Psoas muscle (tissue), 7 donors: ENCODE measurements at regions not wholly inside any gene's neighbourhood (a gene's known extent, or its start where the extent isn't known, plus 50 kb on each side); places are given as distances from the start of the nearest gene placed in this dataset.
"Not testable (repeated sequence)": the region's sequence is repeated elsewhere in the genome, so short reads cannot be mapped to it uniquely, and the experiment has no call there.

Experiments used
- ATAC-seq, 4 donors: fragments of 200-7000 bp; cut with Tn5 transposase; one replicate each; pipeline ENCODE4 v1.9.1; 2020; ENCODE audit warnings: moderate library complexity in 3 of 4, mild to moderate bottlenecking in 2 of 4
- DNase-seq, 2 donors: peaks; one replicate each; pipeline ENCODE4 v3.0.0-alpha.2; 2020
- H3K27ac ChIP-seq: fragments of 200-600 bp; one replicate; pipeline ENCODE4 v1.8.0; 2022
- H3K27me3 ChIP-seq, 3 donors: fragments of 200-600 bp in 1 of 3; one replicate each; pipeline versions ENCODE4 v1.6.1 to v1.8.0; 2013 to 2022; ENCODE audit warnings: low read length in 2 of 3, mild to moderate bottlenecking in 2 of 3, moderate library complexity in 1 of 3; ENCODE audit not compliant: insufficient read depth in 3 of 3
- H3K36me3 ChIP-seq, 2 donors: fragments of 200-600 bp in 1 of 2; one replicate each; pipeline versions ENCODE4 v1.6.1 to v1.8.0; 2013 to 2022; ENCODE audit warnings: low read depth in 1 of 2, mild to moderate bottlenecking in 1 of 2, moderate library complexity in 1 of 2; ENCODE audit not compliant: insufficient read depth in 1 of 2
- H3K4me1 ChIP-seq: fragments of 200-600 bp; one replicate; pipeline ENCODE4 v1.8.0; 2022
- H3K4me3 ChIP-seq: fragments of 200-600 bp; one replicate; pipeline ENCODE4 v1.8.0; 2022; ENCODE audit warnings: mild to moderate bottlenecking
- H3K9me3 ChIP-seq: fragments of 200-600 bp; one replicate; pipeline ENCODE4 v1.8.0; 2022
- CTCF ChIP-seq: fragments of 200-600 bp; IDR thresholded peaks from one replicate; pipeline ENCODE4 v1.8.0; 2022; ENCODE audit warnings: antibody characterized with exemption
- WGBS, 3 donors: extraction: QIAGEN DNeasy Blood & Tissue Kit; methylation state at CpG; one replicate each; pipeline versions ENCODE4 v1.1.6 to v1.1.7; 2013; 5-methylcytosine and 5-hydroxymethylcytosine counted together
- intact Hi-C, 2 donors: fragments of 100-400 bp; cut with DNase I; formaldehyde crosslinking; loops; one replicate each; pipeline versions ENCODE4 v1.11.0 to v1.14.2; 2022
- donor health status: healthy with polysubstance abuse.
- donor health status: DM: no; HTN: no; CAD: no; lungs with moderate emphysema.
- donor health status: Bipolar disorder and iron deficiency.
- donor health status: healthy.
- donor health status: DM: yes; HTN: yes; CAD: no.
- donor health status: DM: no; HTN: no; CAD: no.
- donor health status: DM: yes; HTN: yes; CAD: no.

- intact Hi-C loops, result no loop called here
- H3K4me3 ChIP-seq, result no peak overlapping the region
- no peak for TF ChIP-seq CTCF
- H3K4me1 ChIP-seq, result no peaks in the 10 kb centered on the region
- H3K27me3 ChIP-seq, result no peaks in the 10 kb centered on the region
- no peak overlapping the region for H3K27ac ChIP-seq
- ATAC-seq (no peak), DNase-seq (no peak)
- no peaks in the 10 kb centered on the region for H3K9me3 ChIP-seq
- WGBS, 3 donors, result 44 to 49% (median 49%) methylated on average over 1 of the region's 1 CpG
- no peaks in the 10 kb centered on the region for H3K36me3 ChIP-seq
Measured at GRCh38 chr18:39448942-39449341, 1883.3 kb upstream of the CELF4 start.

GRCh38 chr18:39444957-39445356 lies 1879.4 kb upstream of the CELF4 start:
- H3K4me1 ChIP-seq, H3K4me3 ChIP-seq, H3K36me3 ChIP-seq, H3K27me3 ChIP-seq, ATAC-seq, DNase-seq, H3K9me3 ChIP-seq, H3K27ac ChIP-seq, intact Hi-C loops: not testable (repeated sequence)
- 89 to 92% (median 90%) methylated on average over 2 of the region's 2 CpGs for WGBS, 3 donors

GRCh38 chr18:39441648-39442047 lies 1876.0 kb upstream of the CELF4 start:
- intact Hi-C loops, result no loop called here

GRCh38 chr18:39435996-39436395 lies 1870.4 kb upstream of the CELF4 start:
- no peak overlapping the region for H3K4me3 ChIP-seq
- intact Hi-C loops, result loop anchor here in 1 of 2 donors (5.0 kb wide), 1 partner anchor 49 kb away; no protein-coding TSS in a partner anchor
- H3K27ac ChIP-seq, result no peak overlapping the region
- no peak for TF ChIP-seq CTCF
- ATAC-seq, result no peak
- H3K27me3 ChIP-seq, result no peaks in the 10 kb centered on the region
- H3K4me1 ChIP-seq, result no peaks in the 10 kb centered on the region
- H3K9me3 ChIP-seq, result no peaks in the 10 kb centered on the region
- WGBS, 3 donors, result 22 to 38% (median 28%) methylated on average over 1 of the region's 1 CpG
- DNase-seq, result no peak
- no peaks in the 10 kb centered on the region for H3K36me3 ChIP-seq

More at GRCh38 chr18:39441648-39442047, 1876.0 kb upstream of the CELF4 start:
- H3K9me3 ChIP-seq, result no peaks in the 10 kb centered on the region
- TF ChIP-seq CTCF, result no peak
- H3K4me1 ChIP-seq, result no peaks in the 10 kb centered on the region
- ATAC-seq, result no peak
- H3K27ac ChIP-seq, result no peak overlapping the region
- no peaks in the 10 kb centered on the region for H3K36me3 ChIP-seq
- no peak overlapping the region for H3K4me3 ChIP-seq
- no peak for DNase-seq
- 78 to 88% (median 87%) methylated on average over 2 of the region's 2 CpGs for WGBS, 3 donors
- no peaks in the 10 kb centered on the region for H3K27me3 ChIP-seq

- intact Hi-C loops, result loop anchor here in 1 of 2 donors (5.0 kb wide), 1 partner anchor 48 kb away; no protein-coding TSS in a partner anchor
- no peak for TF ChIP-seq CTCF
- no peaks in the 10 kb centered on the region for H3K4me1 ChIP-seq
- WGBS, 3 donors, result 93 to 97% (median 94%) methylated on average over 2 of the region's 2 CpGs
- H3K27ac ChIP-seq, result no peak overlapping the region
- H3K4me3 ChIP-seq, result no peak overlapping the region
- no peaks in the 10 kb centered on the region for H3K36me3 ChIP-seq
- H3K9me3 ChIP-seq, result no peaks in the 10 kb centered on the region
- H3K27me3 ChIP-seq, result no peaks in the 10 kb centered on the region
- no peak for DNase-seq
- no peak for ATAC-seq
Measured at GRCh38 chr18:39435209-39435608, 1869.6 kb upstream of the CELF4 start.
